Suprapubic skin (tissue), 4 donors: ENCODE measurements at regions not wholly inside any gene's neighbourhood (a gene's known extent, or its start where the extent isn't known, plus 50 kb on each side); places are given as distances from the start of the nearest gene placed in this dataset.
"Not testable (repeated sequence)": the region's sequence is repeated elsewhere in the genome, so short reads cannot be mapped to it uniquely, and the experiment has no call there.

Experiments
- CTCF ChIP-seq, 2 donors: fragments of 200-600 bp in 1 of 2; fragments of 450-650 bp in 1 of 2; sonication (generic) in 1 of 2; IDR thresholded peaks; one replicate each; pipeline ENCODE4 v1.5.1; 2016 to 2019; ENCODE audit warnings: antibody characterized with exemption in 2 of 2, mild to moderate bottlenecking in 1 of 2, moderate library complexity in 1 of 2
- POLR2A ChIP-seq, 2 donors: fragments of 450-650 bp; IDR thresholded peaks; one replicate each; pipeline ENCODE4 v1.6.1; 2017; ENCODE audit warnings: antibody characterized with exemption in 2 of 2, mild to moderate bottlenecking in 2 of 2, moderate library complexity in 2 of 2
- POLR2AphosphoS5 ChIP-seq, 3 donors: sonication (generic); formaldehyde crosslinking; IDR thresholded peaks; one replicate each; pipeline ENCODE4 v1.6.1; 2017; ENCODE audit warnings: antibody characterized with exemption in 3 of 3

- not testable (repeated sequence) for TF ChIP-seq CTCF, POLR2AphosphoS5, POLR2A (IDR thresholded peaks at IDR 0.05)
These were observed 128.0 kb upstream of the LGR5 start for GRCh38 chr12:71311611-71312010.
